H1 (cell line): ENCODE measurements at regions not wholly inside any gene's neighbourhood (a gene's known extent, or its start where the extent isn't known, plus 50 kb on each side); places are given as distances from the start of the nearest gene placed in this dataset.

ENCODE experiments used
- CTCF ChIA-PET: fragments of 300-600 bp; sonication (Branson Sonifier 250); formaldehyde crosslinking; loops from one replicate; lab custom pipeline; 2021; ENCODE audit not compliant: partially characterized antibody; lab: Charles Lee
- POLR2A ChIA-PET: fragments of 300-600 bp; sonication (Branson Sonifier 250); formaldehyde crosslinking; loops from one replicate; lab custom pipeline; 2021; ENCODE audit warnings: inconsistent platforms; ENCODE audit not compliant: partially characterized antibody; lab: Charles Lee
- DNase-seq, 2 experiments: peaks; one replicate each; pipeline versions ENCODE4 v3.0.0 to v3.0.0-alpha.2; 2010 to 2022; ENCODE audit warnings: low spot score in 2 of 2, low read depth in 1 of 2, mixed read lengths in 1 of 2
- FAIRE-seq: peaks from 2 replicates; lab custom pipeline; 2011; peaks lifted over from hg19 to GRCh38; lab: Jason Lieb, UNC
- H2AFZ ChIP-seq: 2 replicates; pipeline ENCODE4 v1.8.1; 2012; ENCODE audit warnings: low read length, inconsistent platforms
- H2AK5ac ChIP-seq: 2 replicates; pipeline ENCODE4 v1.6.1; 2013; ENCODE audit warnings: low read depth, low read length
- H2BK120ac ChIP-seq: replicated peaks from 2 replicates; pipeline ENCODE3; 2013; ENCODE audit warnings: low read depth, low read length, inconsistent platforms
- H2BK12ac ChIP-seq: 2 replicates; pipeline ENCODE4 v1.6.1; 2013; ENCODE audit warnings: low read depth, low read length
- H2BK15ac ChIP-seq: 2 replicates; pipeline ENCODE4 v1.6.1; 2013; ENCODE audit warnings: low read length
- H2BK20ac ChIP-seq: 2 replicates; pipeline ENCODE4 v1.6.1; 2013; ENCODE audit warnings: low read length
- H2BK5ac ChIP-seq: 2 replicates; pipeline ENCODE4 v1.6.1; 2013; ENCODE audit warnings: low read depth, low read length
- H3K14ac ChIP-seq: 2 replicates; pipeline ENCODE4 v1.6.1; 2013; ENCODE audit warnings: inconsistent platforms; ENCODE audit not compliant: insufficient read length
- H3K18ac ChIP-seq: 2 replicates; pipeline ENCODE4 v1.6.1; 2013; ENCODE audit warnings: low read length; ENCODE audit errors: extremely low read depth
- H3K23ac ChIP-seq: 2 replicates; pipeline ENCODE4 v1.6.1; 2013; ENCODE audit warnings: inconsistent platforms; ENCODE audit not compliant: insufficient read length
- H3K23me2 ChIP-seq: 2 replicates; pipeline ENCODE4 v1.6.1; 2013; ENCODE audit warnings: low read depth, low read length
- H3K27ac ChIP-seq: 2 replicates; pipeline ENCODE4 v1.6.1; 2011; ENCODE audit warnings: low read depth, low read length, inconsistent platforms
- H3K27me3 ChIP-seq, 4 experiments: replicated peaks in 1 of 4; 1 replicate in 1 of 4; 2 replicates in 3 of 4; pipeline versions ENCODE4 v1.6.1 to v1.8.1; 2011 to 2013; ENCODE audit warnings: low read length in 3 of 4, mild to moderate bottlenecking in 3 of 4, inconsistent platforms in 2 of 4, mixed read lengths in 2 of 4, moderate library complexity in 1 of 4; ENCODE audit not compliant: control insufficient read depth in 3 of 4, insufficient read depth in 3 of 4; ENCODE audit errors: extremely low read depth in 1 of 4
- H3K36me3 ChIP-seq, 4 experiments: 2 replicates each; pipeline versions ENCODE4 v1.6.1 to v1.8.1; 2011 to 2013; ENCODE audit warnings: mild to moderate bottlenecking in 4 of 4, low read length in 3 of 4, moderate library complexity in 2 of 4, control low read depth in 1 of 4, inconsistent platforms in 1 of 4; ENCODE audit not compliant: insufficient read depth in 4 of 4, control insufficient read depth in 2 of 4
- H3K4ac ChIP-seq: replicated peaks from 2 replicates; pipeline ENCODE3; 2013; ENCODE audit warnings: low read length, low read depth, mixed read lengths, inconsistent platforms; ENCODE audit not compliant: insufficient read length
- H3K4me1 ChIP-seq, 4 experiments: replicated peaks in 1 of 4; 1 replicate in 1 of 4; 2 replicates in 3 of 4; pipeline versions ENCODE4 v1.6.1 to v1.8.1; 2011 to 2013; ENCODE audit warnings: low read length in 3 of 4, inconsistent platforms in 2 of 4, mixed read lengths in 1 of 4; ENCODE audit not compliant: insufficient read depth in 4 of 4, control insufficient read depth in 3 of 4
- H3K4me2 ChIP-seq, 2 experiments: 2 replicates each; pipeline versions ENCODE4 v1.6.1 to v1.8.1; 2011 to 2013; ENCODE audit warnings: low read depth in 2 of 2, low read length in 2 of 2, control low read depth in 1 of 2, inconsistent platforms in 1 of 2, mild to moderate bottlenecking in 1 of 2; ENCODE audit not compliant: insufficient read depth in 1 of 2
- H3K4me3 ChIP-seq, 4 experiments: fragments of 200-600, 300-600 bp in 1 of 4; sonication (generic), shearing (Covaris generic), sonication (Bioruptor Twin) in 1 of 4; 2 replicates each; pipeline versions ENCODE4 v1.5.1 to v1.8.1; 2011 to 2016; ENCODE audit warnings: low read length in 4 of 4, low read depth in 3 of 4, control low read depth in 2 of 4, inconsistent platforms in 2 of 4, mild to moderate bottlenecking in 2 of 4, mixed read lengths in 1 of 4, moderate library complexity in 1 of 4; ENCODE audit not compliant: insufficient read depth in 2 of 4; ENCODE audit errors: extremely low read depth in 1 of 4
- H3K56ac ChIP-seq: replicated peaks from 2 replicates; pipeline ENCODE3; 2013; ENCODE audit warnings: low read depth, mild to moderate bottlenecking, mixed read lengths, low read length, inconsistent platforms; ENCODE audit not compliant: insufficient read length
- H3K79me1 ChIP-seq: 2 replicates; pipeline ENCODE4 v1.6.1; 2013; ENCODE audit warnings: low read depth, low read length, control low read depth
- H3K79me2 ChIP-seq, 2 experiments: 2 replicates each; pipeline versions ENCODE4 v1.6.1 to v1.8.1; 2012 to 2013; ENCODE audit warnings: low read length in 2 of 2, mild to moderate bottlenecking in 2 of 2, inconsistent platforms in 1 of 2; ENCODE audit not compliant: insufficient read depth in 2 of 2, control insufficient read depth in 1 of 2
- H3K9ac ChIP-seq, 4 experiments: replicated peaks in 1 of 4; 1 replicate in 1 of 4; 2 replicates in 3 of 4; pipeline versions ENCODE4 v1.6.1 to v1.8.1; 2011 to 2013; ENCODE audit warnings: low read depth in 3 of 4, low read length in 3 of 4, control low read depth in 2 of 4, mild to moderate bottlenecking in 2 of 4, moderate library complexity in 2 of 4, inconsistent platforms in 1 of 4; ENCODE audit errors: extremely low read depth in 1 of 4
- H3K9me3 ChIP-seq, 2 experiments: 2 replicates each; pipeline versions ENCODE4 v1.6.1 to v1.8.1; 2012 to 2013; ENCODE audit warnings: mild to moderate bottlenecking in 2 of 2, moderate library complexity in 2 of 2, control low read depth in 1 of 2, inconsistent platforms in 1 of 2, low read depth in 1 of 2, low read length in 1 of 2, mixed read lengths in 1 of 2; ENCODE audit not compliant: insufficient read depth in 2 of 2
- H4K20me1 ChIP-seq, 2 experiments: replicated peaks in 1 of 2; 2 replicates each; pipeline versions ENCODE3 to v1.8.1; 2011 to 2013; ENCODE audit warnings: inconsistent platforms in 2 of 2, low read length in 2 of 2, mild to moderate bottlenecking in 1 of 2; ENCODE audit not compliant: insufficient read depth in 2 of 2, control insufficient read depth in 1 of 2
- H4K5ac ChIP-seq: 2 replicates; pipeline ENCODE4 v1.6.1; 2013; ENCODE audit warnings: low read length, low read depth, mixed read lengths, inconsistent platforms; ENCODE audit not compliant: insufficient read length
- H4K8ac ChIP-seq: 2 replicates; pipeline ENCODE4 v1.8.0; 2013; ENCODE audit warnings: mild to moderate bottlenecking, moderate library complexity, low read length, inconsistent platforms; ENCODE audit not compliant: insufficient read depth; ENCODE audit errors: extremely low read depth
- H4K91ac ChIP-seq: replicated peaks from 2 replicates; pipeline ENCODE3; 2013; ENCODE audit warnings: low read length, mixed read lengths, inconsistent platforms; ENCODE audit not compliant: insufficient read length
- CBX8 ChIP-seq: fragments of 300-800, 300-1000 bp; sonication (generic); IDR thresholded peaks from 2 replicates; pipeline ENCODE4 v1.7.1; 2016; ENCODE audit warnings: low read depth, low read length, borderline replicate concordance
- CREB1 ChIP-seq: IDR thresholded peaks from 2 replicates; pipeline ENCODE4 v1.6.1; 2012; ENCODE audit warnings: inconsistent platforms
- SIX5 ChIP-seq: IDR thresholded peaks from 2 replicates; pipeline ENCODE4 v1.6.1; 2011; ENCODE audit warnings: mild to moderate bottlenecking, low read depth, low read length
- WGBS, 2 experiments: shearing (Covaris generic) in 1 of 2; methylation state at CpG; one replicate each; pipeline versions ENCODE4 v1.1.6 to v1.1.7; 2013 to 2015; ENCODE audit warnings: low lambda C conversion rate in 2 of 2, mixed read lengths in 2 of 2, inconsistent platforms in 1 of 2, low coverage in 1 of 2, missing lambda C conversion rate in 1 of 2; ENCODE audit not compliant: insufficient replicate concordance in 2 of 2, insufficient coverage in 1 of 2, insufficient read length in 1 of 2; ENCODE audit errors: extremely low coverage in 1 of 2, missing lambda C conversion rate in 1 of 2; 5-methylcytosine and 5-hydroxymethylcytosine counted together

DNA sequence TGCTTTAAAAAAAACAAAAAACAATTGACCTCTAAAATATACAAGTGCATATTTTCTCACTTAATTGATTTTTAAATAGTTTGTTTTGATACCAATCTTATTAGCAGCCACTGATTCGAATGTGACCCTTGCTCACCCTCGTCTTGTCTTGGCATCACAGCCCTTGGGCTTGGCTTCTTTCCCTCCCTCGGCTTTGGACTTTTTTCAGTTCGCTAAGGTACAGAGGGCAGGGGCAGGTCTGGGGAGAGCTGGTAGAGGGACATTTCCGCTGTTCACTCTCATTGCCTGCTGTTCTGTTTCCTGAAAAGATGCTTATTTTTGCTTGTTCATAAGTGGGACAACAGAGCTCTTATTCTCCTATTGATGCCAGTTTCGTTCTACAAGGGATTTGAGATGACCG is 88.5 kb upstream of the RPS6KA3 start:
- no peaks in the 10 kb centered on the region for H3K4me1 ChIP-seq
- H2AFZ ChIP-seq = no peak overlapping the region
- H2AK5ac ChIP-seq = no peak overlapping the region
- H3K79me1 ChIP-seq = no peaks in the 10 kb centered on the region
- FAIRE-seq (no peak), DNase-seq (no peak)
- POLR2A ChIA-PET = no interaction called here
- no peak overlapping the region for H3K4ac ChIP-seq
- CTCF ChIA-PET = no interaction called here
- H3K4me2 ChIP-seq = no peak overlapping the region
- no peaks in the 10 kb centered on the region for H3K27me3 ChIP-seq
- no peak overlapping the region for H4K91ac ChIP-seq
- H3K4me3 ChIP-seq = no peak overlapping the region
- H2BK12ac ChIP-seq = no peak overlapping the region
- no peak overlapping the region for H3K27ac ChIP-seq
- H3K9me3 ChIP-seq = no peaks in the 10 kb centered on the region
- H2BK15ac ChIP-seq = no peak overlapping the region
- no peaks in the 10 kb centered on the region for H3K36me3 ChIP-seq
- no peak overlapping the region for H3K23ac ChIP-seq
- H4K8ac ChIP-seq = no peak overlapping the region
- H4K5ac ChIP-seq = no peak overlapping the region
- H2BK5ac ChIP-seq = no peak overlapping the region
- WGBS, 2 experiments = 100% methylated on average over 3 of the region's 7 CpGs; no CpG with 5 or more reads in 1 of the 2 experiments
- no peaks in the 10 kb centered on the region for H3K23me2 ChIP-seq
- no peak overlapping the region for H3K18ac ChIP-seq
- H2BK20ac ChIP-seq = no peak overlapping the region
- H3K56ac ChIP-seq = no peak overlapping the region
- H3K9ac ChIP-seq = no peak overlapping the region
- H3K79me2 ChIP-seq = no peaks in the 10 kb centered on the region
- H4K20me1 ChIP-seq = no peaks in the 10 kb centered on the region
- no peak for TF ChIP-seq CREB1
- no peak for TF ChIP-seq SIX5
- TF ChIP-seq CBX8 = no peak
- H3K14ac ChIP-seq = no peak overlapping the region
- no peak overlapping the region for H2BK120ac ChIP-seq
